Fibroblast of lung (primary cell): ENCODE measurements at regions not wholly inside any gene's neighbourhood (a gene's known extent, or its start where the extent isn't known, plus 50 kb on each side); places are given as distances from the start of the nearest gene placed in this dataset.

Source experiments
- DNase-seq, 2 donors: peaks; one replicate each; pipeline versions ENCODE4 v3.0.0 to v3.0.0-alpha.2; 2010; ENCODE audit warnings: low read depth in 2 of 2
- H2AFZ ChIP-seq: 2 replicates; pipeline ENCODE4 v1.5.1; 2012; ENCODE audit warnings: low read length, control low read depth, inconsistent platforms
- H3K27ac ChIP-seq: 2 replicates; pipeline ENCODE4 v1.5.1; 2011; ENCODE audit warnings: low read length, control low read depth; ENCODE audit not compliant: insufficient read depth
- H3K27me3 ChIP-seq: 2 replicates; pipeline ENCODE4 v1.5.1; 2011; ENCODE audit warnings: mild to moderate bottlenecking, low read length; ENCODE audit not compliant: control insufficient read depth, insufficient read depth
- H3K36me3 ChIP-seq: 2 replicates; pipeline ENCODE4 v1.5.1; 2011; ENCODE audit warnings: low read length; ENCODE audit not compliant: control insufficient read depth, insufficient read depth
- H3K4me1 ChIP-seq: 2 replicates; pipeline ENCODE4 v1.5.1; 2011; ENCODE audit warnings: low read length; ENCODE audit not compliant: control insufficient read depth, insufficient read depth; ENCODE audit errors: extremely low read depth
- H3K4me2 ChIP-seq: 2 replicates; pipeline ENCODE4 v1.5.1; 2011; ENCODE audit warnings: low read length, control low read depth; ENCODE audit not compliant: insufficient read depth; ENCODE audit errors: extremely low read depth
- H3K4me3 ChIP-seq, 4 experiments: fragments of 200-600 bp in 1 of 4; sonication (generic) in 1 of 4; replicated peaks in 1 of 4; 2 replicates each; pipeline ENCODE4 v1.5.1; 2011 to 2016; ENCODE audit warnings: low read length in 4 of 4, low read depth in 3 of 4, mild to moderate bottlenecking in 3 of 4, control low read depth in 2 of 4, inconsistent platforms in 1 of 4, mixed read lengths in 1 of 4; ENCODE audit not compliant: insufficient read depth in 1 of 4; ENCODE audit errors: control extremely low read depth in 1 of 4
- H3K79me2 ChIP-seq: 2 replicates; pipeline ENCODE4 v1.5.1; 2012; ENCODE audit warnings: mild to moderate bottlenecking, low read length, inconsistent platforms; ENCODE audit not compliant: control insufficient read depth, insufficient read depth
- H3K9ac ChIP-seq: 2 replicates; pipeline ENCODE4 v1.5.1; 2011; ENCODE audit warnings: mild to moderate bottlenecking, low read length, control low read depth; ENCODE audit not compliant: insufficient read depth
- H3K9me3 ChIP-seq: 2 replicates; pipeline ENCODE4 v1.5.1; 2012; ENCODE audit warnings: low read depth, low read length; ENCODE audit not compliant: control insufficient read depth, insufficient read depth
- H4K20me1 ChIP-seq: 2 replicates; pipeline ENCODE4 v1.5.1; 2011; ENCODE audit warnings: low read length; ENCODE audit not compliant: control insufficient read depth, insufficient read depth; ENCODE audit errors: extremely low read depth
- CTCF ChIP-seq, 2 donors: IDR thresholded peaks in 1 of 2; conservative IDR thresholded peaks in 1 of 2; 1 replicate in 1 of 2; 2 replicates in 1 of 2; pipeline ENCODE4 v1.5.1; 2011 to 2012; ENCODE audit warnings: low read length in 2 of 2, control low read depth in 1 of 2, inconsistent platforms in 1 of 2, low read depth in 1 of 2, mild to moderate bottlenecking in 1 of 2
- EZH2 ChIP-seq: IDR thresholded peaks from 2 replicates; pipeline ENCODE4 v1.5.1; 2012; ENCODE audit warnings: low read length, control low read depth, mild to moderate bottlenecking; ENCODE audit errors: missing control alignments

- H3K79me2 ChIP-seq, result no peaks in the 10 kb centered on the region
- no peak for TF ChIP-seq CTCF (conservative IDR thresholded peaks at IDR 0.05 in 1 of 2, IDR thresholded peaks at IDR 0.05 in 1 of 2; ENCODE audit: low read depth in 1 of 2, low read length in 2 of 2)
- no peak for TF ChIP-seq EZH2
- H3K36me3 ChIP-seq, result no peaks in the 10 kb centered on the region
- H3K4me2 ChIP-seq, result no peak overlapping the region
- no peaks in the 10 kb centered on the region for H3K9me3 ChIP-seq
- H3K4me1 ChIP-seq, result no peaks in the 10 kb centered on the region
- H3K9ac ChIP-seq, result no peak overlapping the region
- no peak overlapping the region for H3K27ac ChIP-seq
- H2AFZ ChIP-seq, result no peak overlapping the region
- no peak for DNase-seq
- no peaks in the 10 kb centered on the region for H4K20me1 ChIP-seq
- no peak overlapping the region for H3K4me3 ChIP-seq
- no peaks in the 10 kb centered on the region for H3K27me3 ChIP-seq
These were observed 158.6 kb downstream of the MIS18A start for GRCh38 chr21:32120230-32120629.

- no peak overlapping the region for H2AFZ ChIP-seq
- H3K79me2 ChIP-seq, result no peaks in the 10 kb centered on the region
- no peaks in the 10 kb centered on the region for H3K36me3 ChIP-seq
- H3K9ac ChIP-seq, result no peak overlapping the region
- no peak for DNase-seq
- no peaks in the 10 kb centered on the region for H3K9me3 ChIP-seq
- TF ChIP-seq CTCF (conservative IDR thresholded peaks at IDR 0.05 in 1 of 2, IDR thresholded peaks at IDR 0.05 in 1 of 2; ENCODE audit: low read depth in 1 of 2, low read length in 2 of 2), result no peak
- TF ChIP-seq EZH2, result no peak
- no peaks in the 10 kb centered on the region for H3K27me3 ChIP-seq
- no peak overlapping the region for H3K4me2 ChIP-seq
- no peak overlapping the region for H3K4me3 ChIP-seq
- H3K27ac ChIP-seq, result no peak overlapping the region
- H4K20me1 ChIP-seq, result no peaks in the 10 kb centered on the region
- H3K4me1 ChIP-seq, result no peaks in the 10 kb centered on the region
These were observed 159.0 kb downstream of the MIS18A start for GRCh38 chr21:32119811-32120210.

- no peak overlapping the region for H3K4me2 ChIP-seq
- no peak overlapping the region for H3K27ac ChIP-seq
- no peak overlapping the region for H3K9ac ChIP-seq
- no peaks in the 10 kb centered on the region for H3K79me2 ChIP-seq
- H3K27me3 ChIP-seq, result no peaks in the 10 kb centered on the region
- no peaks in the 10 kb centered on the region for H4K20me1 ChIP-seq
- H3K4me1 ChIP-seq, result no peaks in the 10 kb centered on the region
- no peak for DNase-seq
- H3K36me3 ChIP-seq, result no peaks in the 10 kb centered on the region
- H2AFZ ChIP-seq, result no peak overlapping the region
- no peak overlapping the region for H3K4me3 ChIP-seq
- no peaks in the 10 kb centered on the region for H3K9me3 ChIP-seq
- TF ChIP-seq CTCF (conservative IDR thresholded peaks at IDR 0.05 in 1 of 2, IDR thresholded peaks at IDR 0.05 in 1 of 2; ENCODE audit: low read depth in 1 of 2, low read length in 2 of 2), result no peak
- TF ChIP-seq EZH2, result no peak
These were observed 159.5 kb downstream of the MIS18A start for GRCh38 chr21:32119389-32119788.
